ENCODE measurements at regions not wholly inside any gene's neighbourhood (a gene's known extent, or its start where the extent isn't known, plus 50 kb on each side); places are given as distances from the start of the nearest gene placed in this dataset.

GRCh38 chr1:82483146-82483545 is 682.4 kb downstream of the ADGRL2 start:
- DNase-seq: no peak
- Histone ChIP-seq H3K36me3 (no peaks in the 10 kb centered on the region), H3K27ac (no peak overlapping the region), H3K4me3 (no peak overlapping the region), H3K9me3 (no peaks in the 10 kb centered on the region), H3K4me1 (no peaks in the 10 kb centered on the region), H3K27me3 (no peaks in the 10 kb centered on the region)
- TF ChIP-seq CTCF (IDR thresholded peaks at IDR 0.05) (no peak), POLR2A (IDR thresholded peaks at IDR 0.05) (no peak)

GRCh38 chr1:82478916-82479315 is 678.2 kb downstream of the ADGRL2 start:
- DNase-seq: no peak
- Histone ChIP-seq H3K27ac (no peak overlapping the region), H3K4me1 (no peaks in the 10 kb centered on the region), H3K9me3 (no peaks in the 10 kb centered on the region), H3K27me3 (no peaks in the 10 kb centered on the region), H3K36me3 (no peaks in the 10 kb centered on the region), H3K4me3 (no peak overlapping the region)
- no peak for TF ChIP-seq CTCF (IDR thresholded peaks at IDR 0.05)
- TF ChIP-seq POLR2A (IDR thresholded peaks at IDR 0.05): no peak

GRCh38 chr1:82472489-82473131 is 671.9 kb downstream of the ADGRL2 start:
- Histone ChIP-seq H3K27me3 (no peaks in the 10 kb centered on the region), H3K4me3 (no peak overlapping the region), H3K9me3 (no peaks in the 10 kb centered on the region), H3K36me3 (no peaks in the 10 kb centered on the region), H3K4me1 (no peaks in the 10 kb centered on the region), H3K27ac (no peak overlapping the region)
- TF ChIP-seq POLR2A (IDR thresholded peaks at IDR 0.05) (no peak), CTCF (IDR thresholded peaks at IDR 0.05) (no peak)
- DNase-seq: no peak

GRCh38 chr1:82466891-82467290 is 666.2 kb downstream of the ADGRL2 start:
- Histone ChIP-seq H3K4me1 (no peaks in the 10 kb centered on the region), H3K27me3 (no peaks in the 10 kb centered on the region), H3K27ac (no peak overlapping the region), H3K9me3 (no peaks in the 10 kb centered on the region), H3K4me3 (no peak overlapping the region), H3K36me3 (no peaks in the 10 kb centered on the region)
- TF ChIP-seq CTCF (IDR thresholded peaks at IDR 0.05) (no peak), POLR2A (IDR thresholded peaks at IDR 0.05) (no peak)
- DNase-seq: no peak

- no peaks in the 10 kb centered on the region for H3K9me3 ChIP-seq
- no peaks in the 10 kb centered on the region for H3K36me3 ChIP-seq
- no peak overlapping the region for H3K4me3 ChIP-seq
- DNase-seq: no peak
- H3K27me3 ChIP-seq: no peaks in the 10 kb centered on the region
- no peak overlapping the region for H3K27ac ChIP-seq
- TF ChIP-seq POLR2A (IDR thresholded peaks at IDR 0.05) (no peak), CTCF (IDR thresholded peaks at IDR 0.05) (no peak)
- no peaks in the 10 kb centered on the region for H3K4me1 ChIP-seq
These were observed 665.7 kb downstream of the ADGRL2 start for GRCh38 chr1:82466416-82466815.

GRCh38 chr1:82465024-82465423 is 664.3 kb downstream of the ADGRL2 start:
- TF ChIP-seq CTCF (IDR thresholded peaks at IDR 0.05): no peak
- H3K27me3 ChIP-seq: no peaks in the 10 kb centered on the region
- no peaks in the 10 kb centered on the region for H3K4me1 ChIP-seq
- no peak for DNase-seq
- no peaks in the 10 kb centered on the region for H3K9me3 ChIP-seq
- H3K27ac ChIP-seq: no peak overlapping the region
- H3K4me3 ChIP-seq: no peak overlapping the region
- no peaks in the 10 kb centered on the region for H3K36me3 ChIP-seq

All from Peyer's patch (tissue), 4 donors.